Occipital lobe (tissue), 1 donor: ENCODE measurements at regions not wholly inside any gene's neighbourhood (a gene's known extent, or its start where the extent isn't known, plus 50 kb on each side); places are given as distances from the start of the nearest gene placed in this dataset.

Experiments
- DNase-seq: peaks from one replicate; lab custom pipeline; 2025; lab: John Stamatoyannopoulos, UW

DNA sequence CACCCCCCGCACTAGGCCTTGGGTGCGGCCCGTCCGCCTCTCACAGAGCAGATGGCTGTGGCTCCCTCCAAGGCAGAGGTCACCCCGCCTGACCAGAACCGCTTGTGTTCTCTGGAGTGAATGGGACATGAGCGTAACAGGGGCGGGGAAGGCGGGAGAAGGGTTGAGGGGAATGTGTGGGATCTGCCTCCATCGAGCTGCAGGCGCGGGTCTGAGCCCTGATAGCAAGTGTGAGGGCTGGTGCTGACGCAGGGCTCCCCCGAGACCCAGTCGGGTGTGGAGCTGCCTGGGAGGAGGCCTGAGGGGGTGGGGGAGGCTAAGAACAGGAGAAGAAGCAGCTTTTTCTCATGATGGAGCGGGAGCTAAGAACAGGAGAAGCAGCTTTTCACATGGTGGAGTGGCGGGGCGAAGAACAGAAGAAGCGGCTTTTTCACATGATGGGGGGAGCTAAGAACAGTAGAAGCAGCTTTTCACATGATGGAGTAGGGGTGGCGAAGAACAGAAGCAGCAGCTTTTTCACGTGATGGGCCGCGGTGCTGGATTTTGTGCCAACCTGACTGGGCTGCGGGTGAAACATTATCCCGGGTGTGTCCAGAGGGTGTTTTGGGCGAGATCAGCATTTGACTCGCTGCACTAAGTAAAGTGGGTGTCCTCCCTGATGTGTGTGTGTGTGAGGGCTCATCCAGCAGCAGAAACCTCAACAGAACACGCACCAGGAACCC, 169.3 kb downstream of the TTLL2 start:
- DNase-seq: no peak

DNA sequence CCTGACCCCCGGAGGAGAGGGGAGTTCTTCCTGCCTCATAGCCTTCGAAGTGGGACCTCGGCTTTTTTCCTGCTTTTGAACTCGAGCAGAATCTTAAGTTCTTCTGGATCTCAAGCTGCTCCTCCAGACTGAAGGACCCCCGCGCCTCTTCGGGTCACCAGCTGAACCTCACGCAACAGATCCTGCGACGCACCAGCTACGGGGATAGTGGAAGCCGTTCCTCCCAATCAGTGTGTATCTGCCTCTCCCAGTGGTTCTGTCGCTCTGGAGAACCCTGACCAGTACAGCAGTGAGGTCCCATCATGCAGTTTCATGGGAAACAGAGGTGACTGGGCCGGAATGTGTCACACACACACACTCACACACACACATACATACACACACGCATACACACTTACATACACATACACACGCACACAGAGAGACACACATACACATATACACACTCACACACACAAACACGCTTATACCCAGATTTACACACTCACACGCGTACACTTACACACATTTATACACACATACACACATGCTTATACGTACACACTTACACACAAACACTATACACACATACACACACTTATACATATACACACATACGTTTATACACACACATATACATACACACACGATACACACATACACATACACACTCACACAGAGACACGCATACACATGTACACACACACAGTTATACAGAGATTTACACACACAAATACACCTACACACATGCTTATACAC, 170.0 kb downstream of the TTLL2 start:
- no peak for DNase-seq

DNA sequence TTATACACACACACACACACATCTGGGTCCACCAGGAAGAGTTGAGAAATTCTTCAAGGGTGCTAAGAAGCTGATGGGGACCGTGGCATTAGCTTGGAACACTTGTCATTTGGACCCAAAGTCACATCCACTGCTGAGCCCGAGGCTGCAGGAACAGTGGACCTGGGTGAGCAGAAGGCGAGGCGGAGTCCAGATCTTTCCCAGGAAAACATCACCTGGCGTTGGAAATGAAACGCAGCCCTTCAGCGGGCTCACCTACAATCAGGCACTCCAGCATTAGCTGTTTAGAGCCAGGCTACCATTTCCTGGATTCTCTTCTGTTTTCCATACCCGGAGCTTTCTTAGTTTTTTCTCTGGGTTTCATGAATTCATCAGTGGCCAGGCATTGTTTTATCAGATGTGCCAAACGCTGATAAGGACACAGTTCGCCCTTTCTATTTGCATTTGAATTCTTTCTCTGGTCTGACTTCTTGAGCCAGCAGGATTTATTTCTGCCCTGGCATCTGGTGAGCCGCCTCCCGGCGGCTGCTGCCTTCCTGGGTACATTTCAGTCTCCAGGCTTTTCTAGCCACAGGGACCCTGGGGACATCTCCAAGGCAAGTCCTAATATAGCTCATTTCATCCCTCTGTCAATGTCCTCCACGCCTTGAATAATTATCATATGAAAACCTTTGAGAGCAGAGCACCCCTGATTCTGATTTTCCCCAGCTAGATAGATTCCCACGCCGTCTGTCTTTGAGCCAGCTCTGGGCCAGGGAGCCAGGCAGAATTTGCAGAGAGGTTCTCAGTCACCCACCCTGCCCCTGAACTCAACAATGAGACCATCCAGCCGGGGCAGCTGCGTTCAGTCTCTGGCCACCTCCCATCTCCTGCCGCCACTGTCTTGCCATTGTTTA, 170.9 kb downstream of the TTLL2 start:
- peak; percentile 46 for DNase-seq

DNA sequence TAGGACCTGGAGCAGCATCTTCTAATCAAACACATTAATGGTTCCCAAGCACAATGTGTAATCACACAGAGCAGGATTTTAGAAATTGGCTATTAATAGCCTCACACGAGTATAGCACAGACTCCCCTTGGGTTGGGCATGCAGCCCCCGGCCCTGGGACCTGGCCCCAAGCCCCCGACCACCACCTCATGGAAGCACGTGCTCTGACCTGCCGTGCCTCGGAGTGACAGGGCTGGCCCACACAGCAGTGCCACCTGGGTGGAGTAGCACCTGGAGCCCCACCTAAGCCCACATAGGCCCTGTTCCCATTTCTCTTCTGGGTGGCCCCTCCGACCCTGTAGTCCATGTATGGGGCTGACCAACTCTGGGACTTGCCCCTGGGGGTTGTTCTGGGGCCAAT, 171.8 kb downstream of the TTLL2 start:
- no peak for DNase-seq

DNA sequence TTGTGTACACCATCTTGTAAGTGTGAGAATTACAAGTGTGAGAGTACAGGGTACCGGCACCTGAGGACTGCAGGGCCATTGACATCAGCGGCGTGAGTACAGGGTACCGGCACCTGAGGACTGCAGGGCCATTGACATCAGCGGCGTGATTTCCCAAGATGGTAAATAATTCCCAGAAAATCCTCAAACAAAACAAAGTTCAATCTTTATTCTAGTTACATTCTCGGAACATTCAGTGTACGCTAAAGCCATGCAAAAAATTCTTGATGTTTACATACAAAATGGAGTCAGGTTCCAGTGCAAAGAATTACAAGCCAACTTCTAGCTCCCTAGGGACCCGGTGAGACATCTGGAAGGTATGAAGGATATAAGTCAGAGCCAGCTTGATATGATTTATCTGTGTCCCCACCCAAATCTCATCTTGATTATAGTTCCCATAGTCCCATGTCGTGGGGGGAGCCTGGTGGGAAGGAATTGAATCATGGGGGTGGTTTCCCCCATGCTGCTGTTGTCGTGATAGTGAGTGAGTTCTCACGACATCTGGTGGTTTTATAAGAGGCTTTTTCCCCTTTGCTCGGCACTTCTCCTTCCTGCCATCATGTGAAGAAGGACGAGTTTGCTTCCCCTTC, 172.7 kb downstream of the TTLL2 start:
- no peak for DNase-seq

GRCh38 chr6:167499161-167499660, 174.3 kb downstream of the TTLL2 start:
- DNase-seq: no peak

GRCh38 chr6:167500961-167501360, 176.1 kb downstream of the TTLL2 start:
- no peak for DNase-seq

GRCh38 chr6:167501831-167502385, 177.0 kb downstream of the TTLL2 start:
- DNase-seq: no peak

DNA sequence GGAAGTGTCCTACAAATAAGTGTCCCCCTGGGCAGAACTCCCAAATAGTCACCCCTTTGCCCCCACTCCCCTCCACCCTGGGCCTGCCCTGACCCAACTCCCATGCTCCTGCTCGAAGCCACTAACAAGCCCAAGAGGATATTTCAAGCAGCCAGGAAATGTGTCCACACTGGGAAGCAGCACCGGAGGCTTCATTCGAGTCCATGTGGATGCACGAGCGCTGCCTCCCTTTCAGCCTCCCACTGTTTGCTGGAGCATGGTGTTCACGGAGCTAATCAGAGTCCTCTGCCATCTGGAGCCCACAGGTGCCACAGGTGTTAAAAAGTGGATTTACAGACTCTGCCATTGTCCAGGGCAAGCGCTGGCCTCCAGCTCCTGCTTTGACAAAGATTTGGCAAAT, 177.6 kb downstream of the TTLL2 start:
- DNase-seq: no peak

GRCh38 chr6:167504385-167504961, 179.6 kb downstream of the TTLL2 start:
- DNase-seq: no peak

DNA sequence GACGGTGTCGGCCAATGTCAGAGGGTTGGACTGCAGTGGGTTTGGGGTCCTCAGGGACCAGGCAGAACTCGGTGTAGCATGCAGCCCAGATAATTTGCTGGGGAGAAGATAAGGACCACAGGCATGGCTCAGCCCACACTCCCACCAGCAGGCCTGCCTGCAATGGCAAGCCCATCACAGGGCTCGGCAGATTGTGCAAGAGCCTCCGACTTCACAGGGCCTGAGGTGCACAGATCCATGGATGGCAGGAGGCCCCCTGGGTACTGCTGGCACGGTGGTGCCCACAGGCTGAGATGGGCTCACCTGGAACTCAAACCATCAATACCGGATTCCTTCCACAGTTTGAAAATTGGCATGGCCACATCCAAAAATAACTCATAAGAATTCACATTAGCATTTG, 180.3 kb downstream of the TTLL2 start:
- no peak for DNase-seq

DNA sequence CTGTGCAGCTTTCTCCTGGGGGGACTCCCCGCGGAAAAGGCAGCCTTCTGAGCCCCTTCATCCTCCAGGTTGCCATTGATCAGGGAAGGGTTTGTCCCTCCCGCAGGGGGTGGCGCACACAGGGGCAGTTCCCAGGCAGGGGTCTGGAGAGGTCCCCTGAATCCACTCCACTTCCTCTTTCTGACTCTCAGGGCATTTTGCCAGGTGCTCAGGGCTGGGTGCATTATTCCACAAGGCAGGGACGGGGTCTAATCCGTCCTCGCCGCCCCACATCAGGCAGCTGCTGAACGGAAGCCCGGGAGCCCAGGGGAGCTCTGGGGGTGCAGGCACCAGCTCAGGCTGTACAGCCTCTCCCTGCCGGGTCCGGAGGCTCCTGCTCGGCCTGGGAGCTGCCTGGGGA, 180.9 kb downstream of the TTLL2 start:
- DNase-seq: no peak

DNA sequence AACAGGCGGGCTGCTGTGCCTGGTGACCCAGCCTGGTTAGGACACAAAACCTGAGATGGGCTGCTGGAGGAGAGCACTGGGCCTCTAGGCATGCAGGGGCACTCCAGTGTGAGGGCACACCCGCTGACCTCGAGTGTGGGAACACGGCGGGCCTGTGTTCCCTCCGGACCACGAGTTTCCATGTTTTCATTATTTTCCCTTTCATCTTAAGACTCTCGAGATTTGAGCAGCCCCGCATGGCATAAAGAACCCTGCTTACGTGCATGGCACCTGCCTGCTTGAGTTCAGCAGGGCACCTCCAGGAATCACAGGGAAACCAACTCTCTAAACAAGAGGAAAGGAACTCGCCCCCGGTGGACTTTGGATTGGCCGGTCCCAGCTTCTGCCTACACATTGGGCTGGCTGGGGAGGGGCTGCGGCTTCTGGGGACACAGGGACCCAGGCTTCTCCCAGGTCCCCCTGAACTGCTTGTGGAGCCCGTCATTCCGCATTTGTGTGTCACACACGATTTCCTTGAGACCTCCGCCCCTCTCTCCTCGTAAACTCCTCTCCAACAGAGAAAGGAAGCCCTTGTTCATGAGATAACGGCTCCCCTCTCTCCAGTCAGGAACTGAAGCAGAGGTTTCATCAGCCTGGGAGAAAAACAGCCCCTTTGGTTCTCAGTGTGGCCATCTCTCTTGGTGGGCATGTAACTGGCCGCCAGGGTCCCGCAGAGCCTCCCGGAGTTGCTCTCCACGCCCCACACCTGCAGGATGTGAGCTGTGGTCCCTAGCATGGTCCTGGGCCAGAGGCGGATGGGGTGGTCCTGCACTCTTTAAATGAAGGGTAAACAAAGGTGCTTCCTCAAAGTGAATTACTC, 181.8 kb downstream of the TTLL2 start:
- DNase-seq: no peak

DNA sequence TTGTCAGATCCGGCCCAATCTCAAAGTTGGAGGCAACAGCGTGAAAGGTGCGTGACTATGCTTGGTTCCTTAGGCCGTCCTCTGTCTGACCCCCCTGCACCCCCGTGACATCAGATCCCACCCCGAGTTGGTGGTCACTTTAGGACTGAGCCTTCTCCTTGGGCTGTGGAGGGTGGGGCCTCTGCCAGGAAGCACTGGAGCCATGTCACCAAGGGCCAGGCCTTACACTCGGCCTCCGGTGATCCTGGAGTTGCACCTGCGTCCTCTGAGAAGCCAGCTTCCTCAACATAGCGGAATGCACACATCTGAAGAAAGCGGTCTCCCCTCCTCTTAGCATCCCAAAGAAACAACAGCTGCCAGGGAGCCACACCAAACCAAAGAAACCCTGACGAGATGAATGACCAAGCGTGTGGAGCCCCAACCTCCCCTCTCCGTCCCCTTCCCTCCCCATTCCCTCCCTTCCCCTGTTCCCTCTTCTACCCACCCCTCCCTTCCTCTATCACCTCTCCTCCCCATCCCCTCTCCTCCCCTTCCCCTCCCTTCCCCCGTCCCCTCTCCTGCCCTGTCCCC, 182.6 kb downstream of the TTLL2 start:
- no peak for DNase-seq

DNA sequence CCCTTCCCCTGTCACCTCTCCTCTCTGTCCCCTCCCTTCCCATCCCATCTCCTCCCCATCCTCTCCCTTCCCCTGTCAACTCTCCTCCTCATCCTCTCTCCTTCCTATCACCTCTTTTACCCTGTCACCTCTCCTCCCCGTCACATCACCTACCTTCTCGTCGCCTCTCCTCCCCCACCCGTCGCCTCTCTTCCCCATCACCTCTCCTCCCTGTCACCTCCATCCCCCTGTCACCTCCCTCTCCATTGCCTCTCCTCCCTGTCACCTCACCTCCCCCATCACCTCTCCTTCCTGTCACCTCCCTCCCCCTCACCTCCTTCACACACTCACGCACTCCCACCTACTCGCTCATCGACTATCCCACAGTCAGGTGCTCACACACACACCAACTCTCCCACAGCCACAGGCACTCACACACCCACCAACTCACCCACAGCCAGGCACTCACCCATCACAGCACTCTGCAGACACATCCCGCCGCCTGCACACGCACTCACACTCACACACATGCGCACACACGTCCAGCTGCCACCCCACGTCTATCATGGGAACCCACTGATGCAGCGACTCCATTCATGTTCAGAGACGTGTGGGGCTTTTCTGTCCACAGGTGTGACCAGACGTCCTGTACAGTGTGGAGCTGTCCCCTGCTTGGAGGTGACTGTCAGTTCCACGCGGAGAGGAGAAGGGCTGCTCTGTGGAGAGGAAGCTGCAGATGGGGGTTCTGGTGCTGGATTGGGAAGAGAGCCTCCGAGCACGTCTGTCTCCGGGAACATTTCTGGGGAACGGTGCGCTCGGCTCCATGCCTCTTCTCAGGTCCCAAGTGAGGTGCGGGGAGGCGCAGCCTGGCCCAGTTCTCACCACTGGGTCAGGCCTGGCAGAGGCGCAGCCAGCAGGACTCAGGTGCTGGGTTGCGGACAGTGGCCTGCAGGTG, 184.3 kb downstream of the TTLL2 start:
- no peak for DNase-seq

- DNase-seq: no peak
These were observed 185.0 kb downstream of the TTLL2 start for GRCh38 chr6:167509853-167510220.

- no peak for DNase-seq
These were observed 185.8 kb downstream of the TTLL2 start for GRCh38 chr6:167510648-167511047.

DNA sequence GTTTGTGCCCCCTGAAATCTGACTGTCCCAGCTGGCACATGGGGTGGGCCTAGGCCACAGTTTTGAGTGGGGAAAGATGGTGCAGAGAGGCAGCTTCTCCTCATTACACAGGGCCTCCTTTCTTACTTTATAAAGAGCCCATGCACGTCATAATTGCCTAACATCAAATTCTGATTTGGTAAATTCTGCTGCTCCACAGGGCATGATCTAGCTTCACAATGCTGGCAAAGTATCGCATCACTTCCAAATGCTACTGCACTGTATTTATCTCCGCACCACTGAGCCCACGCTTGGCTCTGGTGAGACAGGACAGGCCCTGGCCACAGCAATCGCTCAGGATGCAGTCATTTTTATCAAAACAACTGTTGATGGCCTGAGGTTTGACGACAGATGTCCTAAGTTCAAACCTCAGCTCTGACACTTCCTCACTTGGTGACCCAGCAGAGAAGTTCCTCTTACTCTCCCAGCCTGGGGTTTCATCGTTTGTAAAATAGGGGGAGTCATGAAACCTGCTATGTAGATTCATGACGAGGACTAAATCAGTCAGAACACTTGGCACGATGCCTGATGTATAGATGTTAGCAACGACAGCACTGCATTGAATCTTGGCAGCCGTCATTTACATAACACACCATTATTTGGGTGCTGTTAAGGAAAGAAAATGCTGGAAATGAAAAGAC, 187.9 kb downstream of the TTLL2 start:
- DNase-seq: no peak
